DND-41 (cell line): ENCODE measurements at regions not wholly inside any gene's neighbourhood (a gene's known extent, or its start where the extent isn't known, plus 50 kb on each side); places are given as distances from the start of the nearest gene placed in this dataset.
"Not testable (repeated sequence)": the region's sequence is repeated elsewhere in the genome, so short reads cannot be mapped to it uniquely, and the experiment has no call there.

ENCODE experiments used
- CTCF ChIP-seq: IDR thresholded peaks from 2 replicates; pipeline ENCODE4 v1.5.1; 2012; ENCODE audit warnings: borderline replicate concordance, low read length, moderate library complexity, mild to moderate bottlenecking; ENCODE audit not compliant: poor library complexity, severe bottlenecking; ENCODE audit errors: extremely low read depth
- EZH2 ChIP-seq: IDR thresholded peaks from 3 replicates; pipeline ENCODE4 v1.6.1; 2012; ENCODE audit warnings: borderline replicate concordance, low read depth, mild to moderate bottlenecking, moderate library complexity, low read length, inconsistent platforms; ENCODE audit not compliant: severe bottlenecking

- not testable (repeated sequence) for TF ChIP-seq CTCF, EZH2
These were observed 65.4 kb downstream of the DSEL start for GRCh38 chr18:67451101-67451500.
